ENCODE measurements at regions not wholly inside any gene's neighbourhood (a gene's known extent, or its start where the extent isn't known, plus 50 kb on each side); places are given as distances from the start of the nearest gene placed in this dataset.

DNA sequence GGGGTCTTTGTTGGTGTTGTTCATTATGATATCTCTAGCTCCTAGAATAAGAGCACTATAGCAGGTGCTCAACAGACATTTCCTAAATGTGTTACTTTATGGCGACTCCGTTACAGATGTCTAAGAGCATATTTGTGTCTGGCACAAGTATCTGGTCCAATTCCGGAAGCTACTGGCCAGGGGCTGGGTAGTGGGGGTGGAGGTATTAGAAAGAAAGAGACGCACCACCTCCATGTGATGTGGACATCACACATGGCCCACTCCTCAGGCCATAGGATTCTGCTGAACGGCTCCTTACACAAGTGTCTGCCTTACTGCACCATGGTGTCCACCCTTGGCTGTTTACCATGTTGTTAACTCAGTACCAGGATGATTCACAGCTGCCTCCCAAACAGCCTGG, 296.8 kb upstream of the MKI67 start:
- intact Hi-C loops (cut with micrococcal nuclease): no loop called here
- Histone ChIP-seq H3K4me3 (no peak overlapping the region), H3K4me2 (ENCODE audit: insufficient read depth, low read length) (no peak overlapping the region), H4K20me1 (replicated peaks; ENCODE audit: control insufficient read depth, insufficient read depth, low read length) (no peaks in the 10 kb centered on the region), H3K9ac (ENCODE audit: insufficient read depth in 1 of 2, low read depth in 2 of 2, low read length in 2 of 2) (no peak overlapping the region), H3K27me3 (ENCODE audit: control insufficient read depth in 2 of 2, insufficient read depth in 2 of 2, low read length in 2 of 2) (peaks cover 0 to 10% of the 10 kb centered on the region in 2 experiments; a peak in 3 of 5 replicates), H3K27ac (ENCODE audit: extremely low read depth, low read depth, low read length) (no peak overlapping the region), H3K36me3 (ENCODE audit: control insufficient read depth, insufficient read depth, low read length) (no peaks in the 10 kb centered on the region), H3K9me3 (replicated peaks; ENCODE audit: control insufficient read depth, insufficient read depth, low read depth, low read length) (no peaks in the 10 kb centered on the region), H3K9me1 (ENCODE audit: control insufficient read depth, insufficient read depth, low read length) (no peaks in the 10 kb centered on the region), H3K79me2 (ENCODE audit: control insufficient read depth, insufficient read depth, low read length) (no peaks in the 10 kb centered on the region), H2AFZ (ENCODE audit: low read depth, low read length) (no peak overlapping the region), H3K4me1 (replicated peaks in 1 of 2; ENCODE audit: control insufficient read depth in 2 of 2, insufficient read depth in 2 of 2, low read length in 2 of 2) (no peaks in the 10 kb centered on the region)
- CTCF ChIA-PET (ENCODE audit: low intra/inter-chr PET ratio): no interaction called here
- TF ChIP-seq EGR1 (conservative IDR thresholded peaks at IDR 0.05) (no peak), CBX2 (IDR thresholded peaks at IDR 0.05; ENCODE audit: insufficient read depth, low read length, poor library complexity, severe bottlenecking) (no peak), ILF3 (IDR thresholded peaks at IDR 0.05; ENCODE audit: borderline replicate concordance) (no peak)
- TF ChIP-seq, protein P1, sequence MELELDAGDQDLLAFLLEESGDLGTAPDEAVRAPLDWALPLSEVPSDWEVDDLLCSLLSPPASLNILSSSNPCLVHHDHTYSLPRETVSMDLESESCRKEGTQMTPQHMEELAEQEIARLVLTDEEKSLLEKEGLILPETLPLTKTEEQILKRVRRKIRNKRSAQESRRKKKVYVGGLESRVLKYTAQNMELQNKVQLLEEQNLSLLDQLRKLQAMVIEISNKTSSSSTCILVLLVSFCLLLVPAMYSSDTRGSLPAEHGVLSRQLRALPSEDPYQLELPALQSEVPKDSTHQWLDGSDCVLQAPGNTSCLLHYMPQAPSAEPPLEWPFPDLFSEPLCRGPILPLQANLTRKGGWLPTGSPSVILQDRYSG (tag; conservative IDR thresholded peaks at IDR 0.05; ENCODE audit: low read depth): no peak
- TF ChIP-seq, protein P2, sequence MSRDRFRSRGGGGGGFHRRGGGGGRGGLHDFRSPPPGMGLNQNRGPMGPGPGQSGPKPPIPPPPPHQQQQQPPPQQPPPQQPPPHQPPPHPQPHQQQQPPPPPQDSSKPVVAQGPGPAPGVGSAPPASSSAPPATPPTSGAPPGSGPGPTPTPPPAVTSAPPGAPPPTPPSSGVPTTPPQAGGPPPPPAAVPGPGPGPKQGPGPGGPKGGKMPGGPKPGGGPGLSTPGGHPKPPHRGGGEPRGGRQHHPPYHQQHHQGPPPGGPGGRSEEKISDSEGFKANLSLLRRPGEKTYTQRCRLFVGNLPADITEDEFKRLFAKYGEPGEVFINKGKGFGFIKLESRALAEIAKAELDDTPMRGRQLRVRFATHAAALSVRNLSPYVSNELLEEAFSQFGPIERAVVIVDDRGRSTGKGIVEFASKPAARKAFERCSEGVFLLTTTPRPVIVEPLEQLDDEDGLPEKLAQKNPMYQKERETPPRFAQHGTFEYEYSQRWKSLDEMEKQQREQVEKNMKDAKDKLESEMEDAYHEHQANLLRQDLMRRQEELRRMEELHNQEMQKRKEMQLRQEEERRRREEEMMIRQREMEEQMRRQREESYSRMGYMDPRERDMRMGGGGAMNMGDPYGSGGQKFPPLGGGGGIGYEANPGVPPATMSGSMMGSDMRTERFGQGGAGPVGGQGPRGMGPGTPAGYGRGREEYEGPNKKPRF (IDR thresholded peaks at IDR 0.05; ENCODE audit: low read depth, low read length): no peak
- in situ Hi-C loops (cut with MboI): no loop called here
- FAIRE-seq (no peak), DNase-seq (ENCODE audit: extremely low read depth in 1 of 4, low spot score in 3 of 4) (no peak), ATAC-seq (no peak)
- BruUV-seq (replicated peaks): no TSS peak
- WGBS (ENCODE audit: insufficient coverage, low coverage, missing lambda C conversion rate): 0% methylated on average over 4 of the region's 5 CpGs
- POLR2A ChIA-PET: no interaction called here

Measured in K562 (cell line).